ENCODE measurements at regions not wholly inside any gene's neighbourhood (a gene's known extent, or its start where the extent isn't known, plus 50 kb on each side); places are given as distances from the start of the nearest gene placed in this dataset.

DNA sequence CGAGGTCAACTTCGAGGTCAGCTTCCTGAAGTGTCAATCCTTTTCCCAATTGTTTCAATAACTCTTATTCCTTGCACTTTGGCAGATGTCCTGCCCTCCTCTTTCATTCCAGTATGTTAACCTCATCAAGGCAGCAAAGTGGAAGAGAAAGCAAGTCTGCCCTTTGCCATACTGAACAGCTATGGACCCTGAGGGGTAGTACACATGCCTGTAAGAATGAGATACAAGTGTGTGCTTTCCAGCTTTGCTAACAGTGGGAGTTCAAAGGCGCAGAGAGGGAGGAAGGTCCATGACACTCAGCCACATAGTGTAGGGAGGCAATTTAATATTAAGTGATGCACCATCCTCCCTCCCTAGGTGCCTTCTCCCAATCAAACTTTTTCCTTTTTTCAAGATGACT is 96.4 kb upstream of the ZCCHC13 start (continued):
- no peak for TF ChIP-seq TCF7L2 (IDR thresholded peaks at IDR 0.05; ENCODE audit: borderline replicate concordance, extremely low read depth, insufficient read depth, insufficient read length)
- TF ChIP-seq SP1 (IDR thresholded peaks at IDR 0.05; ENCODE audit: low read depth) = no peak

GRCh38 chrX:74195605-74196004 is 108.4 kb upstream of the ZCCHC13 start:
- Histone ChIP-seq H3K27ac (ENCODE audit: low read depth, low read length) (no peak overlapping the region), H2AFZ (ENCODE audit: low read depth, low read length, poor library complexity, severe bottlenecking) (no peak overlapping the region), H4K20me1 (ENCODE audit: insufficient read depth) (no peaks in the 10 kb centered on the region), H3K27me3 (ENCODE audit: insufficient read depth, low read length) (no peaks in the 10 kb centered on the region), H3K36me3 (ENCODE audit: control insufficient read depth in 1 of 2, insufficient read depth in 2 of 2, low read length in 2 of 2) (no peaks in the 10 kb centered on the region), H3K4me2 (ENCODE audit: low read length) (no peak overlapping the region), H3K4me3 (replicated peaks in 1 of 2; ENCODE audit: low read depth in 1 of 2, low read length in 2 of 2) (no peak overlapping the region), H3K4me1 (ENCODE audit: control insufficient read depth in 1 of 2, insufficient read depth in 2 of 2, low read length in 2 of 2) (no peaks in the 10 kb centered on the region), H3K9ac (ENCODE audit: low read length) (no peak overlapping the region), H3K79me2 (ENCODE audit: insufficient read depth, low read length) (no peaks in the 10 kb centered on the region), H3K9me2 (ENCODE audit: insufficient read depth) (no peaks in the 10 kb centered on the region), H3K9me3 (ENCODE audit: control insufficient read depth in 1 of 2, insufficient read depth in 1 of 2, low read depth in 1 of 2, low read length in 2 of 2) (no peaks in the 10 kb centered on the region)
- BruUV-seq (replicated peaks) = no TSS peak
- intact Hi-C loops (cut with micrococcal nuclease) = no loop called here
- DNase-seq (ENCODE audit: low read depth, low spot score) (no peak), ATAC-seq (no peak)
- ChIA-PET POLR2A (no interaction called here), RAD21 (ENCODE audit: low non-redundant PET in 1 of 2, low total read pairs in 2 of 2, uncharacterized antibody in 2 of 2, unreplicated experiment in 2 of 2) (no interaction called here), CTCF (no interaction called here)
- no peak for TF ChIP-seq SP1 (IDR thresholded peaks at IDR 0.05; ENCODE audit: low read depth)
- TF ChIP-seq ELF1 (IDR thresholded peaks at IDR 0.05; ENCODE audit: borderline replicate concordance, low read depth) = no peak
- TF ChIP-seq ZNF274 (IDR thresholded peaks at IDR 0.05; ENCODE audit: low read depth, low read length) = no peak
- no peak for TF ChIP-seq POLR2A (IDR thresholded peaks at IDR 0.05; ENCODE audit: borderline replicate concordance, extremely low read depth, insufficient read depth, insufficient read length)
- no peak for TF ChIP-seq EGR1 (IDR thresholded peaks at IDR 0.05; ENCODE audit: low read depth)
- no peak for TF ChIP-seq EZH2 (IDR thresholded peaks at IDR 0.05)
- no peak for TF ChIP-seq YY1 (IDR thresholded peaks at IDR 0.05; ENCODE audit: extremely low read depth, insufficient replicate concordance, low read depth, low read length)
- TF ChIP-seq SIN3A (IDR thresholded peaks at IDR 0.05; ENCODE audit: low read depth) = no peak
- TF ChIP-seq TCF7L2 (IDR thresholded peaks at IDR 0.05; ENCODE audit: borderline replicate concordance, extremely low read depth, insufficient read depth, insufficient read length) = no peak
- TF ChIP-seq CBX3 (IDR thresholded peaks at IDR 0.05; ENCODE audit: low read depth) = no peak
- no peak for TF ChIP-seq ZBTB33 (IDR thresholded peaks at IDR 0.05; ENCODE audit: extremely low read depth, insufficient replicate concordance, low read length)
